ENCODE measurements at regions not wholly inside any gene's neighbourhood (a gene's known extent, or its start where the extent isn't known, plus 50 kb on each side); places are given as distances from the start of the nearest gene placed in this dataset.

DNA sequence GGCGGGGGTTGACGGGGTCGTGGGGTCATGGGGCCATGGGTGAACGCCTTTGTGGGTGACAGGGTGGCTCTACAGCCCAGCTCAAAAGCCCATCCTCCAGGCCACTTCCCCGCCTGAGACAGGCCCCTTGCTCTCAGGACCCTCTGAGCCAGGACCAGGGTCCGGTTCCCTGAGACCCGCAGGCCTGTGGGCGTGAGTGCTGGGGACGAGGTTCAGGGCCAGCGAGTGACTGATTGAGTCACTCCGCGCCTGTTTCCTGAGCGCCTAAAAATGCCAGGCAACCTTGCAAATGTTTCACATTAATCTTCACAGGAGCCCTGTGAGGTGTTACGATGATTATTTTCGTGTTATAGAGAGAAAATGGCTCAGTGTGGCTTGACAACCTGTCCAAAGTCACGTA is 97.8 kb downstream of the ZNF674 start:
- ChIA-PET CTCF (no interaction called here), POLR2A (ENCODE audit: unreplicated experiment) (no interaction called here)
- Histone ChIP-seq H3K4me2 (ENCODE audit: low read depth, low read length) (peak overlapping the region; percentile 82), H4K5ac (ENCODE audit: low read depth, low read length) (peak overlapping the region; percentile 57; the same call in 1 of the 2 replicates), H3K4ac (ENCODE audit: low read depth, low read length) (peak overlapping the region; percentile 64), H3K79me1 (ENCODE audit: low read depth in 1 of 2, low read length in 2 of 2) (peaks cover 11 to 23% of the 10 kb centered on the region in 2 experiments), H3K14ac (replicated peaks; ENCODE audit: low read depth, low read length) (peak overlapping the region; percentile 45), H4K20me1 (ENCODE audit: insufficient read depth, low read length) (no peaks in the 10 kb centered on the region), H2AK9ac (replicated peaks; ENCODE audit: low read depth, low read length, poor library complexity) (peak overlapping the region; percentile 93), H2AFZ (replicated peaks; ENCODE audit: low read length, poor library complexity) (peak overlapping the region; percentile 83), H3K9ac (ENCODE audit: low read depth, low read length) (peak overlapping the region; percentile 91), H2BK20ac (ENCODE audit: low read depth, low read length) (no peak overlapping the region), H2BK5ac (ENCODE audit: low read depth, low read length, poor library complexity, severe bottlenecking) (peak overlapping the region; percentile 82), H4K91ac (ENCODE audit: insufficient read depth, low read depth, low read length) (peak overlapping the region; percentile 28; the same call in 1 of the 2 replicates), H2BK120ac (ENCODE audit: low read depth, low read length) (no peak overlapping the region), H3K4me3 (ENCODE audit: insufficient read depth, low read depth, low read length) (peak overlapping the region; percentile 88), H3K27ac (ENCODE audit: insufficient read depth, low read length) (peak overlapping the region; percentile 89), H3K4me1 (ENCODE audit: control insufficient read depth, insufficient read depth, low read length) (peaks cover 8% of the 10 kb centered on the region), H4K8ac (ENCODE audit: low read depth in 2 of 2, low read length in 2 of 2) (peak overlapping the region; percentile 69 to 100), H3K9me3 (ENCODE audit: control insufficient read depth, insufficient read depth, low read length) (no peaks in the 10 kb centered on the region), H2AK5ac (ENCODE audit: low read depth, low read length) (0 out of 2 replicates have a peak overlapping the region, but pooled peaks have one; percentile 45), H3K27me3 (ENCODE audit: control insufficient read depth, insufficient read depth, low read length) (no peaks in the 10 kb centered on the region; the same call in 1 of the 2 replicates), H3K56ac (ENCODE audit: extremely low read depth, insufficient read depth, low read length) (peak overlapping the region; percentile 72), H2BK15ac (ENCODE audit: low read depth, low read length) (no peak overlapping the region), H3K9me1 (ENCODE audit: insufficient read depth, low read length) (0 out of 2 replicates have a peak, but pooled peaks cover 2% of the 10 kb centered on the region), H3K23ac (ENCODE audit: low read depth, low read length) (peak overlapping the region; percentile 31; the same call in 1 of the 2 replicates), H3K36me3 (ENCODE audit: control insufficient read depth, insufficient read depth, low read length) (peaks cover 4% of the 10 kb centered on the region; the same call in 1 of the 2 replicates), H3K18ac (ENCODE audit: low read depth, low read length) (peak overlapping the region; percentile 7; the same call in 1 of the 2 replicates)
- DNase-seq (peak; percentile 8), ATAC-seq (ENCODE audit: low read depth) (peak; percentile 18; the same call in 1 of the 2 replicates)
- in situ Hi-C loops (cut with MboI; ENCODE audit: low sequenced_read_pairs), result no loop called here
- TF ChIP-seq, protein P1, sequence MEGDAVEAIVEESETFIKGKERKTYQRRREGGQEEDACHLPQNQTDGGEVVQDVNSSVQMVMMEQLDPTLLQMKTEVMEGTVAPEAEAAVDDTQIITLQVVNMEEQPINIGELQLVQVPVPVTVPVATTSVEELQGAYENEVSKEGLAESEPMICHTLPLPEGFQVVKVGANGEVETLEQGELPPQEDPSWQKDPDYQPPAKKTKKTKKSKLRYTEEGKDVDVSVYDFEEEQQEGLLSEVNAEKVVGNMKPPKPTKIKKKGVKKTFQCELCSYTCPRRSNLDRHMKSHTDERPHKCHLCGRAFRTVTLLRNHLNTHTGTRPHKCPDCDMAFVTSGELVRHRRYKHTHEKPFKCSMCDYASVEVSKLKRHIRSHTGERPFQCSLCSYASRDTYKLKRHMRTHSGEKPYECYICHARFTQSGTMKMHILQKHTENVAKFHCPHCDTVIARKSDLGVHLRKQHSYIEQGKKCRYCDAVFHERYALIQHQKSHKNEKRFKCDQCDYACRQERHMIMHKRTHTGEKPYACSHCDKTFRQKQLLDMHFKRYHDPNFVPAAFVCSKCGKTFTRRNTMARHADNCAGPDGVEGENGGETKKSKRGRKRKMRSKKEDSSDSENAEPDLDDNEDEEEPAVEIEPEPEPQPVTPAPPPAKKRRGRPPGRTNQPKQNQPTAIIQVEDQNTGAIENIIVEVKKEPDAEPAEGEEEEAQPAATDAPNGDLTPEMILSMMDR (conservative IDR thresholded peaks at IDR 0.05; ENCODE audit: low read depth, low read length), result no peak
- TF ChIP-seq MAZ (IDR thresholded peaks at IDR 0.05; ENCODE audit: borderline replicate concordance, low read depth, low read length) (no peak), POLR2A (IDR thresholded peaks at IDR 0.05; ENCODE audit: low read depth, low read length) (peak; percentile 48; the same call in 1 of the 2 replicates), RAD21 (IDR thresholded peaks at IDR 0.05; ENCODE audit: low read length) (no peak), NFE2L2 (IDR thresholded peaks at IDR 0.05; ENCODE audit: low read depth, low read length) (no peak), CHD1 (IDR thresholded peaks at IDR 0.05; ENCODE audit: low read depth, low read length) (no peak)
- TF ChIP-seq, protein P2, sequence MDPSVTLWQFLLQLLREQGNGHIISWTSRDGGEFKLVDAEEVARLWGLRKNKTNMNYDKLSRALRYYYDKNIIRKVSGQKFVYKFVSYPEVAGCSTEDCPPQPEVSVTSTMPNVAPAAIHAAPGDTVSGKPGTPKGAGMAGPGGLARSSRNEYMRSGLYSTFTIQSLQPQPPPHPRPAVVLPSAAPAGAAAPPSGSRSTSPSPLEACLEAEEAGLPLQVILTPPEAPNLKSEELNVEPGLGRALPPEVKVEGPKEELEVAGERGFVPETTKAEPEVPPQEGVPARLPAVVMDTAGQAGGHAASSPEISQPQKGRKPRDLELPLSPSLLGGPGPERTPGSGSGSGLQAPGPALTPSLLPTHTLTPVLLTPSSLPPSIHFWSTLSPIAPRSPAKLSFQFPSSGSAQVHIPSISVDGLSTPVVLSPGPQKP (IDR thresholded peaks at IDR 0.05; ENCODE audit: borderline replicate concordance, low read depth, low read length), result no peak
- no TSS peak for BruUV-seq (replicated peaks)
- intact Hi-C loops (cut with micrococcal nuclease), result no loop called here
- WGBS, 2 experiments (ENCODE audit: extremely low coverage in 2 of 2, insufficient read length in 1 of 2), result 48% methylated on average over 3 of the region's 16 CpGs; no CpG with 5 or more reads in 1 of the 2 experiments
- dilution Hi-C loops (cut with HindIII; ENCODE audit: low sequenced_read_pairs, unreplicated experiment), result no loop called here

All from IMR-90 (cell line).